ENCODE measurements at regions not wholly inside any gene's neighbourhood (a gene's known extent, or its start where the extent isn't known, plus 50 kb on each side); places are given as distances from the start of the nearest gene placed in this dataset.

DNA sequence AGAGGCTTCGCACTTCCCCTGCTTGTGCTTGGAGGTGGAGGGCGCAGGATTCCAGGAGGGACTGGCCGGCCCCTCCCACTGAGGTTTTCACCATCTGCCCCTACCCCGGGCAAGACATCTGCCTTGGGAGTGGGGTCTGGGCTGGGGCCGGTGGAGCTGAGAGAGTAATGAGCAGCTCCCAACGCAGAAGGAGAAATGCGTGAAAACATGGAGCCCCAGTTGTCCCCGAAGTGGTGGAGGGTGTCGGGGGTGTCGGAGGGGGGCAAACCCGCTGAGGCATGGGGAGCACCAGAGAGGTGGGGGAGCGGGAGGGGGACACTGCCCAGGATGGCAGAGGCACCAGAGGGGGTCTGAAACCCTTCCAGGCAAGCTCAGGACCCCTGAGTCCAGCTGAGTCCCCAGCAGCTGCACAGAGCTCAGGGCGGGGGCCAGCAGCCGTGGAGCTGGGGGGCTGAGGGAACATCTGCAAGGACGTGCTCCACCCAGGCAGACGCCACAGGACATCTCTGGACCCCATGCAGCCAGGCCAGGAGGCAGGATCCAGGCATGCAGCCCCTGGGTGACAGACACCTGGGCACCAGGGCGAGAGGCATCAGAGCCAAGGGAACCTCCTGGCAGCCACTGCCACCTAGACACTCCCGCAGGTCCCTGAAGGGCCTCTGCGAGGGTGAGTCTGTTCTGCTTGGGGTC, 110.6 kb downstream of the SIK1 start:
- no peak for DNase-seq

DNA sequence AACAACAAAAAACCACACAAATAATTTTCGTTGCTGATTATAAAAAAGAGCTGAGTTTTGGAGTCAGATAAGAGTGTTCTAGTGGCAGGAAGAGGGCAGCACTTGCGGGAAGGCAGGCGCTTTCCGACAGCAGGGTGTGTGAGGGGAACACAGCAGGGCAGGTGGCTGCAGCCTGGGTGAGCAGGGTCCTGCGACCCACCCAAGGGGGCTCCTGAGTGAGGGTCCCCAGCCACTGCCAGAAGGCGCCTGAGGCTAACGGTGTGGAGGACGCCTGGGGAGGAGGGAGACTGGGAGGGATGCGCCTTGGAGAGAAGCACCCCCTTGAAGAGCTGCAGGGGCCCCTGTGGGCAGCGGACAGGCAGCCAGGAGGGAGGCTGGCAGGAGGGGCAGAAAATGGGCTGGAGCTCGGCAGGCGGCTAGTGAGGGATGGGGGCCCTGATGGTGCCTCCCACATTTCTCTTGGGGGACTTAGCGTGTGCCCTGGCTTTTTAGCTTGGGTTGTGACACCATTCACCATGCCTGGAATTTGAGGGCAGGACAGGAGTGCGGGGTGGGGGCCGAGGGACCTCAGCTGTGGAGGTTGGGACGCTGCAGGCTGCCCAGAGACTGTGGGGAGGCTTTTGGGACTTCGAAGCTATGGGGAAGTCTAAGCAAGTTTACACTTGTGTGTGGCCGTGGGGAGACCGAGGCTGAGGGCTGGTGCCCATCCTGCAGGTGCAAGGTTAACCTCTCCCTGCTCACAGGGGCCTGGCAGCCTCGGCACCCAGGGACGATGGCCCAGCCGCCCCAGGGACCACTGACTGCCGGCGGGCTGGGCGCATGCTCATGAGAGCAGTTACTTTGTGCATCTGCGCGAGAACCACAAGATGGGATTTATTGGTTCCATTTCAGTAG, 111.4 kb downstream of the SIK1 start:
- peak; percentile 24 for DNase-seq

DNA sequence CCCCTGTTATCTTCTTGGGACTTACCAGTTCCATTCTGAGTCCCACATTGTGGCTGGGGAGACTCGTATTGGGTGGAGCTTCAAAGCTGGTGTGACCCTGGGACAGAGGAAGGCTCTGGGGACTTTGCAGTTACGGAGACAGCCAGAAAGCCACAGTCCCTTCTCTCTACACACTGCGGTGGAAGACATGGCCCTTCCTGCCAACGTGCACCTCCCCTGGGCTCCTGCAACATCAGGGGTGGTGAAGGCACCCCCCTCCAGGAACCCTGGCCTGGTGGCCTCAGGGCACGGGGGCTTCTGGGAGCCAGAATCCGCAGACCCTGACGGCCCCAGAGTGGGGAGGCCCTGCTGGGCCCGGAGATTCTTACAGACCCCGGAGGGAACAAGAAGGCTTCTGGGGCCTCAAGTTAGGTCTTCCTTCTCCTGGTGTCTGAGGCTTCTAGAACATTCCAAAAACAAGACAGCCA, 113.0 kb downstream of the SIK1 start:
- no peak for DNase-seq

DNA sequence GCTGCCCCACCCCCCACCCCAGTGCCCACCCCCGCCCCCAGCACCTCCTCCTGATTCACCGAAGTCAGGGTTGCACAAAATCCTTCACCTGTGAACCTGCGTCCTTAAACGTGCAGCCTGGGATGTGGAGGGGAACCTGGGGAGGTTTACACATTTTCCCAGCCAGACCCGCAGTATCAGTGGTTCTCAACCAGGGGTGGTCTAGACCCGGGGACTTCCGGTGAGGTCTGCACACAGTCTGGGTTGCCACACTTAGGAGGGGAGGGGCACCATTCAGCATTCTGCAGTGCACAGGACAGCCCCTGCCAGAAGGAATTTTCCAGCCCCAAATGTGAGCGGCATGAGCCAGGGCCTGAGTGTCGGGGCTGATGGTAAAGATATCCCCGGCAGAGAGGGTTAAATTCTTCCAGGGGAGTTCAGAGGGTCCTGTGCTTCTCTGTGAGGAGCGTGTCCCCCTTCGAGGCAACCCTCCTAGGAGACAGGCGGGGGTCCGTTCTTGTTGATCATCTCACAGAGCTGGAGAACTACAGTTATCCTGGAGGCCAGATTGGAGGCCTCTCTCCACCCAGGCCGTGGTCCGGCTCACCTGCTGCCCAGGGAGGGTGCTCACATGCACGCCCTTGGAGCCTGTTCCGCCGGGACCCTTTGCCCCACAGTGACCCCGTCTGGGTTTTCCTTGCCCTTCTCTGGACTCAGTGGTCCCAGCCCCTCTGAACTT, 113.6 kb downstream of the SIK1 start:
- DNase-seq, result no peak

DNA sequence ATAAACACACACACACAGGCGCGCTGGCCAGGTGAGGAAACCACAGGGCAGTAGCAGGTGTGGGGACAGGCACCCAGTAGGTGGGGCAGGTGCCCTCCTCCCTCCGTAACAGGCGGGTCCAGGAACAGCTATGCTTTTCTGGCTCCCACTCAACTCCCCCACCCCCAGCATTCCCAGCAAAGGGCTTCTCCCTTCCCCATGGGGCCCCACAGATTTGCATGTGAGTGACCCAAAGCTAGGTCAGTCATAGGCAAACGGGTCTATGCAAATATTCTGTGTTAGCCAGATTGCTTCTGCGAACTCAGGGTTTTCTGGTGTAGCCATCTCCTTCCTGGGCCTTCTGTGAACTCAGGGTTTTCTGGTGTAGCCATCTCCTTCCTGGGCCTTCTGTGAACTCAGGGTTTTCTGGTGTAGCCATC, 114.2 kb downstream of the SIK1 start:
- DNase-seq, result no peak

DNA sequence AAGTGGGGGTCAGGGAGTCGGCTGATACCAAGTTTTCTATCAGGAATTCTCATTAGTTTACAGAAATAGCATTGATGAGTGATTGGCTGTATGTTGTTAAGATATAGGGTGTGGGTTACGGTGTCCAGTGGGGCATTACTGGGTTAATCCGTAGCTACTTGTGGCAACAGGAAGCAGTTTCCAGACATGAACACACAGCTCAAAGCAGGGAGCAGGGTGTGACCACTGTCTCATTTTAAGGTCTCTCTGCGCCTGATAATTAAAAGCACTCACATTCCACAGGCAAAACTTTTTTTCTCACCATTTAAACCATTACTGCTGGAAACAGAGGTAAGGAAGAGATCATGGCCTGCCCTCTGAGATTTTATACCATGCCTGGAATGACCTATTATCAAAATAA, 114.9 kb downstream of the SIK1 start:
- DNase-seq, result no peak

DNA sequence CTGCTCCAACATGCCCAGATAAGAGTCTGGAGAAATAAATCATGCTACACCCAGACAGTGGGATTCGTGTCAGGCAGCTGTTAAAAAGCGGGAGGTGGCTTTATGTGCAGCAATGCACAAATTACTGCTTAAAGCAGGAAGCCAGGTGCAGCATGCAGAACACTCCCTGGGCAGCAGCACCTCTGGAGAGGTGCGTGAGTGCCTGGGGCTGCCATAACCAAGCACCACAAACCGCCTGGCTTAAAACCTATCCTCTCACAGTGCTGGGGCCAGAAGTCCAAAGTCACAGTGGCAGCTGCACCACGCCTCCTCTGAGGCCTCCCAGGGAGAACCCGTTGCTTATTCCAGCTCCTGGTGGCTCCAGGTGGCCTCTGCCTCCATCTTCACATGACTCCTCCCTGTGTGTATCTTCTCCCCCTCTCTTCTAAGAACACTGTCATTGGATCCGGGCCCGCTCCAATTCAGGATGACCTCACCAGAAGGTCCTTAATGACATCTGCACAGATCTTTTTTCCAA, 115.6 kb downstream of the SIK1 start:
- DNase-seq, result no peak

DNA sequence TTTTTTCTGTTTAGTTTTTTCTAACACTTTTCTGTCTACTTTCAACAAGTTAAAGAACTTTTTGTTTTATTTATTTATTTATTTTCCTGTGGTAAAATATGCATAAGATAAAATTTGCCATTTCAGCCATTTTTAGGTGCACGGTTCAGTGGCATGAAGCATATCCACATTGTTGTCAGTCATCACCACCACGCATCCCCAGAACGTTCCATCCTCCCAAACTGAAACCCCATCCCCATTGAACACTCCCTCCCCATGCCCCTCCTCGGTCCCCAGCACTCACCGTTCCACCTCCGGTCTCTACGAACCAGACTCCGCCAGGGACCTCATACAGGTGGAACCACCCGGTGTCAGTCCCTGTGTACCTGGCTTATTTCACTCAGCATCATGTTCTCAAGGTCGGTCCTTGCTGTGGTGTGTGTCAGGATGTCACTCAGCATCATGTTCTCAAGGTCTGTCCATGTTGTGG, 118.1 kb downstream of the SIK1 start:
- DNase-seq, result no peak

DNA sequence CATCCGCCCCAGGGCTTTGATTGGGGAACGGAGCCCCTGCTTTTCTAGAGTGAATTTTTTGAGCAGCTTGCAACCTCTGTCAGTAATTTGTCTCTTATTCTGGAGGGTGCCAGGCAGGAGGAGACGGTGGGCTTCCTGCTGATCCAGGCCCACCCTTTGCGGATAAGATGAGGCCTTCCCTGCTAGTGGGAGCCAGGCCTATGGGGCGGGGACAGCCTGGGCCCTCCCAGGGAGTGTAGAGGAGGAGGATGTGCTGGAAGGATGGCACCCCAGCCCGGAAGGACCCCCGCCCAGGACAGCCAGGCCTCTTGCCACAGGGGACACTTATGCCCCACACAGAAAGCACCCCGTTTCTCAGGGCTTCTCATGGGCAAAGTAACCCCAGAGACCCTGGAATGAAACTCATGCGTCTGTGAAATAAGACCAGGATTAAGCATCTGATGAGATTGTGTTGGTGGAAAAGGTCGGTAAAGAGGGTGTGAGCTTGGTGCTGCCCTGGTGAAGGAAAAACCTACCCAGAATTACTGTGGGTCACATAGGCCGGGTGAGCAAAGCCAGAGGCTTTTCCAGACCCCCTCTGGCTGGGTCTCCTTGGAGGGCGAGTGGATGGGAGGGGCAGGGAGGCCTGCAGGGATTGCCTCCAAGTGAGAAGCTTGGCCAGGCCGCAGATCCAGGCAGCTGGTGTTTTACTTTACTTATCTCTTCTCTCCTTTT, 118.7 kb downstream of the SIK1 start:
- DNase-seq, result no peak

DNA sequence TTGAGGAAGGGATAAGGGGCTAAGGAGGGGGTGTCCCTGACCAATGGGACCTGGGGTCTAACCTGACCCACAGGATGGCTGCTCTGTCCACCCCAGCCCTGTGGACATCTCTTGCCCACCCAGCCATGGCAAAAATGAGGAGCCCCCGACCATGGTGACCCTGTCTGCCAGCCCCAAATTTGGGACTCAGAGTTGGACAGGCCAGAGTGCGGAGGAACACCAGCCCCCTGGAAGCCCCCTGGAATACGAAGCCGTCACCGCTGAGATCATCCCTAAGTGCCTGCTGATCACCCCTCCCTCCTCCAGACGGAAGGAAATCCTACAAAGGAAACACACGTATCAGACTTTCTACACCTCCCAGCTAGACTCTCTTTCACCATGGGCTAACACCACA, 119.3 kb downstream of the SIK1 start:
- no peak for DNase-seq

DNA sequence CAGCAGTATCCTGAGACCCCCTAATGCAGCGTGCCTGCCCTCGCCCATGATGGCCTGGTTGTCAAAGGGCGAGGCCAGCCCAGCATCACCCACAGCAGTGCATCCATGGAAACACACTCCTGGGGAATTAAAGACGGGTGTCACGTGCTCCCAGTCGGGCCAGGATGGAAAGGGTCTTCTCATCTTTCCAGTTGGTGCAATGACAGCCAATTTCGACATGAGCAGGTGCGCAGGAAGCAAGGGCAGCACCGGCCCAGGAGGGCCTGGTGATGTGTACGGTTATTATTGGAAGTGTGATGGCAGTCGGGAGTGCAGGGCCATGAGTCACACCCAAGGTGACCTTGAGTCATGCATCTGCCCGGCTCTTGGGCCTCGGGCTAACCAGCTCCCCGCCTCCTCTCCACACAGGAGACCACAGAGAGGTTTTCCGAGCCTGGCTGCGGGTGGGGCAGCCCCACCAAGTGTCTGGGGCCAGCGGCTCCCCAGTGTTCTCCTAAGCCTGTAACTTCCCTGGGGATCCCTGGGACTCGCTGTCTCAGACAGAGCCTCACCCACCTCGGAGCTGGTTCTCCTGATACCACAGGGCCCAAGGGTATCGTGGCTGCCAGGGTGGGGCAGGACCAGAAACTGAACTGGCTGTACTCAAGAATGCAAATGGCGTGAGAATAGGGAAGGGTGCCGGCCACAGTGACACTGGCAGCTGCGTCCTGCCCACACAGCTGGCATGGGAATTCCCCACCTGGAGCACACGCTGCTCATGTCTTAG, 119.8 kb downstream of the SIK1 start:
- no peak for DNase-seq

DNA sequence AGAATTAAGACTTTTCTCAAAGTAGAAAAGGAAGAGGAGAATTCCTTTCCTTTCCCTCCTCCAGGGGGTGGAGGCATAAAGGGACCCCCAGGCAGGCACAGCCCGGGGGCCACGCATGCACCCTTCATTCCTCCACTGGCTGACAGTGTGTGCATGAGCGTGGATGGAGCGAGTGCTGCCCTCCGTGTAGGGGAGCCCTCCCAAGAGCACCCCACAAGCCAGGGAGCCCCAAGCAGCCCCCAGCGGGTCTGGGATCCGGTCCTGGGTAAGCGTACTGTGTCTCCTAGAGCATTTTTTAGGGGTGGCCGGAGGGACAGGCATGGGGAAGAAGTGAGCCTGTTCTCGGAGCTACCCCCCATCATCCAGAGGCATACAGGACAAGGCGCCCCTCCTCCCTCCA, 120.5 kb downstream of the SIK1 start:
- no peak for DNase-seq

DNA sequence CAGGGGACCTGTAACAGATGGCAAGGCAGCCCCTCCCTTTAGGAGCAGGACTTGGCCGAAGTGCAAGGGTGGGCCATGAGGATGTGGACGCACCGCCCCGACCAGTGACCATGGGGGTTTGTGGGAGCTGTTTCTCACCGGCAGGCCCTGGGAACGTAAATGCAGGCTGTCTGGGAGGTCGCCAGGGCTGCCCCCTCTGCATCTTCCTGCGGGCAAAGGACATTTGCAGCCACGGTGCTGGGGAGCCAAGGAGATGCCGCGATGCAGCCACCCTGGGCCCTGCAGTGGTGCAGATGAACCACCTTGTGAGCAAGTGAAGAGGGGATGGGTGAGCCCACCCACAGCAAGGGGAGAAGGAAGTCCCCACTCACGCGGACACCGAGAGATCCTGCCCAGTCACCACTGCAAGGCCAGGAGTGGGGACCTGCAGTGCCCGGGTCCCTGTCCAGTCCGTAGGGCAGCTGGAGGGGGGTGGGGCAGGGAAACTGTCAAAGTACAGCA, 121.1 kb downstream of the SIK1 start:
- no peak for DNase-seq

DNA sequence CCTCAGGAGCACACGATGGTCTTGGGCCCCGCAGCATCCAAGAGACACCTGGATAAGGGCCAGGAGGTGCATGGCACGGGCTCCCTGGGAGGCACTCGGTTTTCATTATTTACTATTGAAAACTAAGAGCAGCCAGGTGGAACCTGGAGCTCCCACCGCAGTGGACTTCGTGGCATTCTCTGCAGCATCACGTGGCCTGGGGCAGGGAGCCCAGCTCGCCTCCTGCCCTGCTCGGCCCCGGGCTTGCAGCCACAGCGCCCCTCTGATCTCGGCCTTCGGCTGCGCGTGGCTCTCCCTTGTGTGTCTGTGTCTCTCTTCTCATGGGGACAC, 121.6 kb downstream of the SIK1 start:
- no peak for DNase-seq

DNA sequence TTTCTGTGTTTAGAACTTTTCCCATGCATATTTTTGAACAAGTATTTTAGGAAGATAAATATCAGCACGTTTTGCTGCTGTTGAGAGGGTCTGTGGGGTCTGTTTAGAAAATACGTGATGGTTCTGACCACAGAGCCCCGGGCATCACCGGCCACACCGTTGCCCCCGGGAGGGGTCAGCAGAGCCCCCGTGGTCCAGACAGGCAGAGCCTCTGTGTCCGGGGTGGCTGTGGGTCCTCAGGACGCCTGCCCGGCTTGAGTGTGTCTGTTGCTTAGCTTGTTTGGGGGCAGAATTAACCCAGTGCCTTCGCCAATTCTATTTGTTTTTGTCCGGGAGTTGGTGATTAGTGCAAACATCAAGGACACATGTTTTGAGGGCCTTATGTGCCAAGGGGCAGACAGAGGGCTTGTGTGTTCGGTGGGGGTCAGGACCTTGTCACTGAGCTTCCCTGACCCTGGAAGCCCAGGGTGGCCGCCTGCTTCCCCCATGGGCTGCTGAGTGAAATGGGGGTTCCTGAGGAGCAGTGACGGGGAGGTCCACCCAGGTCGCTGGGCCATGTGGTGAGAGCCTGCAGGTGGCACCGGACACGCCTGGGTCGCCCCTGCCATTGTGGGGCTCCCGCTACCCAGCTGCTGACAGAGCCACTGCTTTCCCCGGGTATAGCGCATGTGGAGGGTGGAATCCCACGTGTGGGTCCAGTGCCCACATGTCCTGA, 122.2 kb downstream of the SIK1 start:
- no peak for DNase-seq

DNA sequence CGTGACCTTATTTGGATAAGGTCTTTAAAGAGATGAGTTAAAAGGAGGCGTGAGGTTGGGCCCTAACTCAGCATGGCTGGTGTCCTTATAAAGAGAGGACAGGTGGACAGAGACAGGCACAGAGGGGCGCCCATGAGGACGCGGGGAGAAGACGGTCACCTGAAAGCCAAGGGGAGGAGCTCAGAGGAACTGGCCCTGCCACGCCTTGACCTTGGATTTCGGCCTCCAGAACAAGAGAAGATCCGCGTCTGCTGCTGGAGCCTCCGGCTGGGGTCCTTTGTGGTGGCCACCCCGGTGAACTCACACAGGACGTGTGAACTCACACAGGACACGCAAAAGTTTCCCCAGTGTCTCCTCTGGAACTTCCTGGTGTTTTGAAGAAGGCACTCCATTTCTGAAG, 122.7 kb downstream of the SIK1 start:
- no peak for DNase-seq

DNA sequence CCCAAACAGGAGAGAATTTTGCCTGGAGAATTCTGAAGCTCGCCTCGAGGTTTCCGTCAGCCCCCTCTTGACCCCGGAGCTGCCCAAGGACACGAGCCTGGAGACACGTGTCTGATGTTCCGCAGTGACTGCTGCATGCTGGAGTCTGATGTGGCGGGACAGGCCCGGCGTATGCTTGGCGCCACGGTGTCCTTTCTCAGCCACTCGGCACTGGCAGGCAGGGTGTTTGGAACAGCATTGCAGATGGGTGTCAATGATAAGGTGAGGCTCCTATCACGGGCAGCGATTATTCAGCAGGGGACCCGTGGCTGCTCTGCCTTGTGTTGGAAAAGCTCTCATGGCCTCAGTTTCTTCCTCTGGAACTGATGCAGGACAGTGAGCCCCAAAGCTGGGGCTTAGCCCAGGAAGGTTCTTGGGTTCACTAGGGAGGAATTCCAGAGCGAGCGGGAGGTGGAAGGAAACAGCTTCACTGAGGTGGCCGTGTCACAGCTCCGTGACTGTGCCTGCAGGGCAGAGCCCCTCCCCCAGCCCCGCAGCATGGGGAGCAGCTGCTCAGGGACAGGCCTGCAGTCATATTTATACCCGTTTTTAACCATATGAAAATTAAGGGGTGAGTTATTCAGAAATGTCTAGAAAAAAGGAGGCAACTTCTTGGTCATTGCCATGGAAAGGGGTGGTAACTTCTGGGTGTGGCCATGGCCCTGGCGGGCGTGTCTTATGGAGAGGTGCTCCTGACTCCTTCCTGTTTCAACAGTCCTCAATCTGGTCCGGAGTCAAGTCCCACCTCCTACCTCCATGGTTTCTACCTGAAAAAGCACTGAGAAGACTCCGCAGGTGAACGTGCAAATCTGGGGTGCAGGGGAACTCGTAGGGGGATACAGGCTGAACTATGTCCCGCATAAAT, 123.4 kb downstream of the SIK1 start:
- no peak for DNase-seq

DNA sequence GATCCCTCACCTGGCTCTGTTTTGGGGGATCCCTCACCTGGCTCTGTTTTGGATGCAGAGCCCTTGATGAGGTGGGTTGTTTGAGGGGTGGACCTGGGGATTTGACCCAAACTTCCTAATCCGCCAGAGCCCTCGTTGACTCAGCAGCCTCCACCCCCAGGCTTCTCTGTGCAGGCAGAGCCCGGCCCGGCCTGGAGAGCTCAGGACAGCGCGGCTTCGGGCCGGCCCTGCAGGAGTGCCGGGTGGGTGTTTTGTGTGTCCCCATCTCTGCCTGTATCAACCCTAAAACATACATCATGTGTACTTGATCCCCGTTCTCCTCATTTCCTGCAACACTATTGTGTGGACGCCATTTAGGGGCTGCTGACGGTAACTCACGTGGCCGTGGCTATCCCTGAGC, 124.2 kb downstream of the SIK1 start:
- DNase-seq, result no peak

DNA sequence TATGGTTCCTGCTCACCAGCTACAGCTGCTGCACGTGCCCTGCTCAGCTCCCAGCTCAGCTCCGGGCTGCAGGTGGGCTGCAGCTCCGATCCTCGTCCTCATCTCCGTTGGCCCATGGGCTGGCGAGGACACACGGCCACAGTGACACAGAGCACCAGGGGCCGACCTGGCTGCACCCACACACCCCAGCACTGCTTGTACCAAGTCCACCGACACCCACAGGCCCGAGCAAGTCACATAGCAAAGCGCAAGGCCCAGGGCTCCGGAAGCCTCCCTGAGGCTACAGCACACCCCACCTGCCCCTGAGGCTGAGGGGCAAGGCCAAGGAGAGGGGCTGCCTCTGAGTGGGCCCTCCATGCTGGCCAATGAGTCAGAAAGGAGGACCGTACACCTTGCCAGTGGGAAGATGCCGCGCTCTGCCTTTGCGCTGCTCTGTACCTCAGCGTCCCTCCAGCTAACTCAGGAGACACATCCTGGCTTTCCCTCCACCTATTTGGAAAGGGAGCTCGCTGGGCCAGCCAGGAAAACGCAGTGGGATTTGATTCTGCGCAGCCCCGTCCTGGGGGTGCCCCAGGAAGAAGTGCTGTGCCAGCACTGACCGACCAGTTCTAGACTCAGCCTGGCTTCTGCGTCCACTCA, 124.8 kb downstream of the SIK1 start:
- DNase-seq, result no peak

All from CD4-positive, alpha-beta T cell treated with Interleukin-6 for 4 hours (primary cell).